Mesenchymal stem cell (in vitro differentiated cells and primary cell): ENCODE measurements at regions not wholly inside any gene's neighbourhood (a gene's known extent, or its start where the extent isn't known, plus 50 kb on each side); places are given as distances from the start of the nearest gene placed in this dataset.

Source experiments
- DNase-seq: peaks from one replicate; pipeline ENCODE4 v3.0.0-alpha.2; 2013
- H2AFZ ChIP-seq: one replicate; pipeline ENCODE4 v1.6.1; 2013; ENCODE audit warnings: low read depth, mild to moderate bottlenecking, control low read depth, inconsistent platforms, low read length, moderate library complexity
- H2AK5ac ChIP-seq: 2 replicates; pipeline ENCODE4 v1.6.1; 2013; ENCODE audit warnings: low read length, moderate library complexity, mild to moderate bottlenecking, inconsistent platforms; ENCODE audit not compliant: severe bottlenecking
- H2BK120ac ChIP-seq: one replicate; pipeline ENCODE4 v1.6.1; 2013; ENCODE audit warnings: low read depth, mild to moderate bottlenecking, inconsistent platforms, low read length, moderate library complexity
- H2BK12ac ChIP-seq, 2 experiments: one replicate each; pipeline ENCODE4 v1.6.1; 2013; ENCODE audit warnings: inconsistent platforms in 2 of 2, low read length in 2 of 2, mild to moderate bottlenecking in 2 of 2, moderate library complexity in 2 of 2, control low read depth in 1 of 2
- H2BK15ac ChIP-seq: one replicate; pipeline ENCODE4 v1.6.1; 2013; ENCODE audit warnings: mild to moderate bottlenecking, low read depth, inconsistent platforms; ENCODE audit not compliant: poor library complexity, severe bottlenecking
- H2BK5ac ChIP-seq: 2 replicates; pipeline ENCODE4 v1.6.1; 2013; ENCODE audit warnings: low read depth, mild to moderate bottlenecking, low read length, control low read depth, inconsistent platforms; ENCODE audit not compliant: poor library complexity, severe bottlenecking
- H3K14ac ChIP-seq, 2 experiments: one replicate each; pipeline ENCODE4 v1.6.1; 2013; ENCODE audit warnings: inconsistent platforms in 2 of 2, low read length in 2 of 2, control low read depth in 1 of 2, mild to moderate bottlenecking in 1 of 2, moderate library complexity in 1 of 2
- H3K18ac ChIP-seq, 2 experiments: one replicate each; pipeline ENCODE4 v1.6.1; 2013; ENCODE audit warnings: inconsistent platforms in 2 of 2, low read length in 2 of 2, control low read depth in 1 of 2, low read depth in 1 of 2, mild to moderate bottlenecking in 1 of 2
- H3K23ac ChIP-seq, 2 experiments: one replicate each; pipeline ENCODE4 v1.6.1; 2013; ENCODE audit warnings: inconsistent platforms in 2 of 2, low read length in 2 of 2, mild to moderate bottlenecking in 2 of 2, moderate library complexity in 2 of 2, control low read depth in 1 of 2
- H3K27ac ChIP-seq: 2 replicates; pipeline ENCODE4 v1.5.1; 2013; ENCODE audit warnings: mild to moderate bottlenecking, moderate library complexity, low read length, control low read depth, inconsistent platforms; ENCODE audit not compliant: poor library complexity, severe bottlenecking
- H3K27me3 ChIP-seq, 2 experiments: 2 replicates each; pipeline versions ENCODE4 v1.6.1 to v1.7.0; 2013; ENCODE audit warnings: low read length in 2 of 2, mild to moderate bottlenecking in 2 of 2, moderate library complexity in 2 of 2, control low read depth in 1 of 2, inconsistent platforms in 1 of 2; ENCODE audit not compliant: control insufficient read depth in 1 of 2, insufficient read depth in 1 of 2
- H3K36me3 ChIP-seq, 2 experiments: 2 replicates each; pipeline versions ENCODE4 v1.6.1 to v1.7.0; 2013; ENCODE audit warnings: low read length in 2 of 2, control low read depth in 1 of 2, inconsistent platforms in 1 of 2, low read depth in 1 of 2, mild to moderate bottlenecking in 1 of 2; ENCODE audit not compliant: insufficient read depth in 2 of 2, control insufficient read depth in 1 of 2
- H3K4ac ChIP-seq, 2 experiments: one replicate each; pipeline ENCODE4 v1.6.1; 2013; ENCODE audit warnings: inconsistent platforms in 2 of 2, low read length in 2 of 2, mild to moderate bottlenecking in 2 of 2, moderate library complexity in 2 of 2, control low read depth in 1 of 2, low read depth in 1 of 2
- H3K4me1 ChIP-seq: 2 replicates; pipeline ENCODE4 v1.6.1; 2013; ENCODE audit warnings: low read depth, low read length, control low read depth; ENCODE audit not compliant: control insufficient read depth, insufficient read depth
- H3K4me2 ChIP-seq: 2 replicates; pipeline ENCODE4 v1.6.1; 2013; ENCODE audit warnings: low read length, mild to moderate bottlenecking, inconsistent platforms; ENCODE audit not compliant: poor library complexity, severe bottlenecking
- H3K4me3 ChIP-seq, 2 experiments: 2 replicates each; pipeline versions ENCODE4 v1.5.1 to v1.7.0; 2013; ENCODE audit warnings: low read length in 2 of 2, mild to moderate bottlenecking in 2 of 2, control low read depth in 1 of 2, low read depth in 1 of 2; ENCODE audit not compliant: insufficient read depth in 1 of 2
- H3K79me1 ChIP-seq: replicated peaks from 2 replicates; pipeline ENCODE4 v1.6.1; 2013; ENCODE audit warnings: mild to moderate bottlenecking, control low read depth, low read length, inconsistent platforms; ENCODE audit not compliant: poor library complexity, severe bottlenecking
- H3K9ac ChIP-seq: 2 replicates; pipeline ENCODE4 v1.7.0; 2013; ENCODE audit warnings: mild to moderate bottlenecking, low read length, moderate library complexity
- H3K9me3 ChIP-seq: 2 replicates; pipeline ENCODE4 v1.7.0; 2013; ENCODE audit warnings: mild to moderate bottlenecking, low read length; ENCODE audit not compliant: control insufficient read depth
- H4K8ac ChIP-seq: one replicate; pipeline ENCODE4 v1.6.1; 2013; ENCODE audit warnings: inconsistent platforms, mild to moderate bottlenecking, low read length, moderate library complexity
- H4K91ac ChIP-seq: one replicate; pipeline ENCODE4 v1.6.1; 2013; ENCODE audit warnings: mild to moderate bottlenecking, low read length, inconsistent platforms
- WGBS: methylation state at CpG from one replicate; pipeline ENCODE4 v1.1.7; 2013; ENCODE audit warnings: mixed read lengths; 5-methylcytosine and 5-hydroxymethylcytosine counted together

- Histone ChIP-seq H3K27me3 (no peaks in the 10 kb centered on the region), H2BK5ac (no peak overlapping the region), H3K79me1 (no peaks in the 10 kb centered on the region), H2BK15ac (no peak overlapping the region), H3K4ac (no peak overlapping the region), H3K18ac (no peak overlapping the region), H3K27ac (no peak overlapping the region), H4K91ac (no peak overlapping the region), H3K14ac (no peak overlapping the region), H3K4me3 (no peak overlapping the region), H3K4me1 (no peaks in the 10 kb centered on the region), H3K9me3 (no peaks in the 10 kb centered on the region), H2AFZ (no peak overlapping the region), H3K9ac (no peak overlapping the region), H2BK12ac (no peak overlapping the region), H3K4me2 (no peak overlapping the region), H2AK5ac (no peak overlapping the region), H2BK120ac (no peak overlapping the region), H4K8ac (no peak overlapping the region), H3K36me3 (no peaks in the 10 kb centered on the region), H3K23ac (no peak overlapping the region)
- DNase-seq: peak; percentile 25
- no CpG with 5 or more reads among the region's 1 CpG for WGBS
Measured at GRCh38 chr13:65656740-65657329, 1573.3 kb downstream of the PCDH9 start.

GRCh38 chr13:65653613-65654012, 1576.5 kb downstream of the PCDH9 start:
- Histone ChIP-seq H3K27me3 (no peaks in the 10 kb centered on the region), H3K18ac (no peak overlapping the region), H2BK15ac (no peak overlapping the region), H3K4ac (no peak overlapping the region), H3K36me3 (no peaks in the 10 kb centered on the region), H3K79me1 (no peaks in the 10 kb centered on the region), H2BK5ac (no peak overlapping the region), H2BK120ac (no peak overlapping the region), H2BK12ac (no peak overlapping the region), H3K23ac (no peak overlapping the region), H3K9ac (no peak overlapping the region), H4K91ac (no peak overlapping the region), H3K4me1 (no peaks in the 10 kb centered on the region), H3K9me3 (no peaks in the 10 kb centered on the region), H4K8ac (no peak overlapping the region), H3K4me3 (no peak overlapping the region), H3K14ac (no peak overlapping the region), H2AFZ (no peak overlapping the region), H3K27ac (no peak overlapping the region), H3K4me2 (no peak overlapping the region), H2AK5ac (no peak overlapping the region)
- DNase-seq: no peak
- 58% methylated on average over 2 of the region's 2 CpGs for WGBS

- H3K23ac ChIP-seq: no peak overlapping the region
- H3K14ac ChIP-seq: no peak overlapping the region
- no peak overlapping the region for H2AK5ac ChIP-seq
- no peak overlapping the region for H3K4ac ChIP-seq
- no peak overlapping the region for H3K27ac ChIP-seq
- H2AFZ ChIP-seq: no peak overlapping the region
- no peaks in the 10 kb centered on the region for H3K9me3 ChIP-seq
- 91% methylated on average over 4 of the region's 5 CpGs for WGBS
- H3K18ac ChIP-seq: no peak overlapping the region
- no peaks in the 10 kb centered on the region for H3K27me3 ChIP-seq
- no peaks in the 10 kb centered on the region for H3K36me3 ChIP-seq
- no peaks in the 10 kb centered on the region for H3K79me1 ChIP-seq
- H3K9ac ChIP-seq: no peak overlapping the region
- no peak overlapping the region for H2BK5ac ChIP-seq
- H3K4me3 ChIP-seq: no peak overlapping the region
- H3K4me1 ChIP-seq: no peaks in the 10 kb centered on the region
- H2BK120ac ChIP-seq: no peak overlapping the region
- no peak overlapping the region for H4K91ac ChIP-seq
- H2BK15ac ChIP-seq: no peak overlapping the region
- H3K4me2 ChIP-seq: no peak overlapping the region
- no peak for DNase-seq
- no peak overlapping the region for H4K8ac ChIP-seq
- no peak overlapping the region for H2BK12ac ChIP-seq
Measured at GRCh38 chr13:65650321-65650720, 1579.8 kb downstream of the PCDH9 start.

- no peak overlapping the region for H3K18ac ChIP-seq
- H2BK15ac ChIP-seq: no peak overlapping the region
- H3K27me3 ChIP-seq: no peaks in the 10 kb centered on the region
- H2AK5ac ChIP-seq: no peak overlapping the region
- no peak overlapping the region for H2AFZ ChIP-seq
- no peaks in the 10 kb centered on the region for H3K36me3 ChIP-seq
- 94% methylated on average over 2 of the region's 4 CpGs for WGBS
- H3K4ac ChIP-seq: no peak overlapping the region
- H2BK12ac ChIP-seq: no peak overlapping the region
- no peaks in the 10 kb centered on the region for H3K9me3 ChIP-seq
- H3K4me2 ChIP-seq: no peak overlapping the region
- H4K8ac ChIP-seq: no peak overlapping the region
- H4K91ac ChIP-seq: no peak overlapping the region
- no peak overlapping the region for H3K27ac ChIP-seq
- H3K4me3 ChIP-seq: no peak overlapping the region
- H2BK120ac ChIP-seq: no peak overlapping the region
- no peaks in the 10 kb centered on the region for H3K4me1 ChIP-seq
- H3K23ac ChIP-seq: no peak overlapping the region
- no peak overlapping the region for H2BK5ac ChIP-seq
- no peaks in the 10 kb centered on the region for H3K79me1 ChIP-seq
- DNase-seq: no peak
- no peak overlapping the region for H3K9ac ChIP-seq
- H3K14ac ChIP-seq: no peak overlapping the region
Measured at GRCh38 chr13:65642996-65643395, 1587.1 kb downstream of the PCDH9 start.
